CD4-positive, alpha-beta T cell treated with Interleukin-17A for 1 hour (primary cell): ENCODE measurements at regions not wholly inside any gene's neighbourhood (a gene's known extent, or its start where the extent isn't known, plus 50 kb on each side); places are given as distances from the start of the nearest gene placed in this dataset.
"Not testable (repeated sequence)": the region's sequence is repeated elsewhere in the genome, so short reads cannot be mapped to it uniquely, and the experiment has no call there.

ENCODE experiments used
- DNase-seq: peaks from one replicate; pipeline ENCODE4 v3.0.0-alpha.2; 2020

DNA sequence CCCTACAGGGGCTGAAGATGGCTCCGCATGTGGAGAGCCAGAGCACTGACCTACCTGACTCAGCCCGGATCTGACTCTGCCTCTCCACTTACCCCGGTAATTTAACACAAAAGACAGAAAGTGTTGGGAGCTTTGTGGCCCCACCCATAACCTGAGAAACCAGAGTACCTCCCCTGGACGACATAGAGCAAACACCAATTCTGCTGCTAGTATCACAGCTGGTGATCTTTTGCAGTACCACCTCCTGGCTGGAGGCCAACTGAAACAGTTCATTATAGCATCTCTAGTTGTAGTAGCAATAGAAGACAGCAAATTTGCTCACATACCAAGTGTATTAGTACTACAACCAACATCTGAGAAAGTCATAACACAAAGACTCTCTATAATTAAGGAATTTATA, 443.9 kb downstream of the KLHL4 start:
- no peak for DNase-seq

DNA sequence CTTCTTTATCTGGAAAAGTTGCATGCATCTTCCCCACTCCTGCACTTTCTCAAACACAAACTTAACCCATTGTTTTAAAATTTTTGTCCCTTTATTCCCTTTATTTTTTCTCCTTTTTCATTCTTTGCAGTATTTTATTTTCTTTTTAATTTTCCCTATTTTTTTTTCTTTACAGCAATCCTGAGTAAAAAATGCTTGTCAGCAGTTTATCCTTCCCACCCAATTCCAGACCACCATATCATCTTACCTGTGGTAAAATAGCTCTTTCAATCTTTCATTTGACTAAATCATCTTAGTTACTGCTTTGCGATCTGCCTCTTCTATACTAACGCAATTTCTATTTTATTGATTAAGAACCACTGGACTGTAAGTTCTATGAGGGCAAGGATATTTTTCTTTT, 450.5 kb downstream of the KLHL4 start:
- no peak for DNase-seq

DNA sequence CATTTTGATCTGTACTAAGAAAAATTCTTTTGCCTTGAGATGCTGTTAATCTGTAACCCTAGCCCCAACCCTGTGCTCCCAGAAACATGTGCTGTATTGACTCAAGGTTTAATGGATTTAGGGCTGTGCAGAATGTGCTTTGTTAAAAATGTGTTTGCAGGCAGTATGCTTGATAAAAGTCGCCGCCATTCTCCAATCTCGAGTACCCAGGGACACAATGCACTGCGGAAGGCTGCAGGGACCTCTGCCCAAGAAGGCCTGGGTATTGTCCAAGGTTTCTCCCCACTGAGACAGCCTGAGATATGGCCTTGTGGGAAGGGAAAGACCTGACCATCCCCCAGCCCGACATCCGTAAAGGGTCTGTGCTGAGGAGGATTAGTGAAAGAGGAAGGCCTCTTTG, 454.5 kb downstream of the KLHL4 start:
- not testable (repeated sequence) for DNase-seq

DNA sequence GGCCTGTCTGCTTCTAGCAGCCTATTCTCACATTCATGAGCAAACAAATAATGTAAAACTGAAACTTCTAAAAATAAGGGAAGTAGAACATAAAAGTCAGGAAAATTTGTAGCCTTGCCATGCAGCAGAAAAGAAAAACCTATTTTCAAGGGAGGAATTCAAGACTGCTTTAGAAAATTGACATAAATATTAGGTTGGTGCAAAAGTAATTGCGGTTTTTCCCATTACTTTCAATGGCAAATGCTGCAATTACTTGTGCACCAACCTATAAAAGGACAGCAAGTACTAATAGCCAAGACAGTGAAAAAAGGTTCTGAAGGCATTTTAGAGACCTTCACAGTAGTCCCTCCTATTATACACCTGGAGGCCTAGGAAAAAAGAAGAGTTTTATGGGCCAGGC, 457.8 kb downstream of the KLHL4 start:
- no peak for DNase-seq

DNA sequence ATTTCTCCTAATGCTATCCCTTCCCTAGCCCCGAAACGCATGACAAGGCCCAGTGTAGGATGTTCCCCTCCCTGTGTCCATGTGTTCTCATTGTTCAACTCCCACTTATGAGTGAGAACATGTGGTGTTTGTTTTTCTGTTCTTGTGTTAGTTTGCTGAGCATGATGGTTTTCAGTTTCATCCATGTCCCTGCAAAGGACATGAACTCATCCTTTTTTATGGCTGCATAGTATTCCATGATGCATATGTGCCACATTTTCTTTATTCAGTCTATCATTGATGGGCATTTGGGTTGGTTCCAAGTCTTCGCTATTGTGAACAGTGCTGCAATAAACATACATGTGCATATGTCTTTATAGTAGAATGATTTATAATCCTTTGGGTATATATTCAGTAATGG, 490.3 kb downstream of the KLHL4 start:
- not testable (repeated sequence) for DNase-seq

DNA sequence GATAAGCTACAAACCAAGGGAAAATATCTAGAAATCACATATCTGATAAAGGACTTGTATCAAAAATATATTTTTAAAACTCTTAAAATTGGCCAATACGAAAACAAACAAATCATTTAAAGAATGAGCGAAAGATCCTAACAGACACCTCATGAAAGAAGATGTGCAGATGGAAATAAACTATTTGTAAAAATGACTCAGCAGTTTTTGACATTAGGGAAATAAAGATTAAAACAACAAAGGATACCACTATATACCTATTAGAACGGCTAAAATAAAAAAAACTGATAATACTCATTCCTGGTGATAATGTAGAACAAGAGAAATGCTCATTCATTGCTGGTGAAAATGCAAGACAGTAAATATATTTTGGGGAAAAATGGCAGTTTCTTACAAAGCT, 506.4 kb downstream of the KLHL4 start:
- DNase-seq, result no peak

DNA sequence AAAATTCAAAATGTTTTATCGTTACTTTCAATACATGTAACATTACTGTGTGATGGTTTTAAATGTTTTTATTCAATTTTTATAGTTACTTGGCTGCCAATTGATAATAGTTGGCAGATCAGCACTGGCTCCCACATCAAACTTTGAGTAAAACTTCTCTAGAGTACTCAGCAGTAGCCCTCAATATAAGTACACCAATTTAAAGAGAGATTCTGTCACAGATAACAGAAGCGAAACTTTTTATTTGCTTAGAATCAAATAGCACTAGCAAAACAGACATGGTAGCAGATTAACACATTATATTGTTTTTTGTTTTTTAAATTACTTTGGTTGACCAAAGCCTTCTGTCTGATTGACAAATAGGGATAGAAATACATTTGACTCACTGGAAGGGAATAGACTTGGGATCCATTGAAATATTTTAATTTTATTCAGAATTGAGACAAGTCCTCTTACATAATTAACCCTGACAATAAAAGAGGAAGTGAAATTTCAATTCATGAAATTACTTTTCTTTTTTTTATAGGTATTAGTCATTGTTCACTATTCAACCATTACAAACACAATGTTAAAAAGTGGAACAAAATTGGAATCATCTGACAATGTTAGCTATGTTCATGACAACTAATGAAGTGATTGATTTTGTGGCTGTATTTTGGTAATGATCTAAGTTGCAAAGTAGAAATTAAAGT, 554.9 kb downstream of the KLHL4 start:
- DNase-seq, result no peak

DNA sequence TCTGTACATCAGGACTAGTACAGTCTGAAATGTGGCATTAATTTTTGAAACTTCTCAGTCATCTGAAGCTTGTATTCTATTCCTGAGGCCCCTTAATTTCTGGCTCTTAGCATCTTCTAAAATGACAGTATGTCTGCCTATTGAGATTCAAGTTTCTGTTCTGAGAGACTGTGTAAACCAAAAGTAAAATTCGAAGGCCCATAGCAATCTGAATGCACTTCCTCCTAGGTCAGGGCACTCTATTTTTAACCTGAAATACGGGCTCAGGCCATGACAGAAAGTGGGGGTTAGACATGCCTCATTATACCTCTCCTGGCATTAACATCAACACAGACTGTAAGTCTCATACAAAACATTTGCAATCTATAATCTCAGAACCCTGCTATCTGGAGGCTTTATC, 584.4 kb downstream of the KLHL4 start:
- DNase-seq, result no peak

DNA sequence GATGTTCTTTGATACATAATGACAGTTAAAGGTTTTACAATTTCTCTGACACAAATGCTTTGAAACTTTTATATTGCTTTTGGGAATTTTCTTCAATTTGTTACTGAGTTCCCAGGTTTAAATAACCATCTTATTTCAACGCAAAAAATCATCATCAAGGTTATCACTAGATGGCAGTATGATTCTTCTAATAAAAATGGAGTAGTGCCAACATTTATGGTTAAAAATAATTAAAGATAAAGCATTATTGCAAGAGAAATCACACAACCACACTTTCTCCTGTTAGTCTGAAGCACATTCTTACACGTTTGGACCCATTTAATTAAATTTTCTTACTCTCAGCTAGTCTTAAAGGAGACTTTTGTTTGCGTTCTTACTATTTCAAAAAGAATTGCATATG, 611.3 kb upstream of the CPXCR1 start:
- DNase-seq, result no peak

DNA sequence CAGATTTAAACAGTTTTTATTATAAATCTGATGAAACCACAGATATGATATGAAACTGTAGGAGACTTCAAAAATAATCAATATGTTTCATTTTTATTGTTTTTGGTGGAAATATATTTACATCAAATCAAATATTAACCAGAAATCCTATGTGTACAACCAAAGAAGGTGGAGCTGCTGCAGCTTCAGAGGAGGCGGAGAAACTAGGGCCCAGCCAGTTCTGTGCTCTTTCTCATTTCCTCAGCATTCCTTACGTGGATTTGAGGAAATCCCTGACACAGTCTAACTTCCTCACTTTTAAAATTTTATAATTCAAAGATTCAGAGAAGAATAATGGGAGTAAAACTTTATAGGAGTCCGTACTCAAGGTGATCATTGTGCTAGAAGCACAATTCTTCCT, 610.7 kb upstream of the CPXCR1 start:
- DNase-seq, result no peak

DNA sequence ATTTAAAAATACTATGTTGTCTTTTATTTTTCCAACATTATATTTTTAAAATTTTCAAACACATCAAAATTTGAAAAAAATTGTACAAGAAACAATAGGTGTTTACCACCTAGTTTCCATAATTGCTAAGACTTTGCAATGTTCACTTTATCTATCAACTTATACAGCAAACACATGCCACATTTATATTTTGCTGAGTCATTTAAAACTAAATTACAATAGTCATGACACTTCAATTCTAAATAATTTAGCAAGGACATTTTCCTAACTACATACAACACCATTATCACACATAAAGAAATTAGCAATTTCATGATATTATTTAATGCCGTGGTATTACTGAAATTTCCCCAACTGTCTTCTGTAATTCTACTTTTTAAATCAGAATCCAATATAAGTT, 600.4 kb upstream of the CPXCR1 start:
- no peak for DNase-seq

DNA sequence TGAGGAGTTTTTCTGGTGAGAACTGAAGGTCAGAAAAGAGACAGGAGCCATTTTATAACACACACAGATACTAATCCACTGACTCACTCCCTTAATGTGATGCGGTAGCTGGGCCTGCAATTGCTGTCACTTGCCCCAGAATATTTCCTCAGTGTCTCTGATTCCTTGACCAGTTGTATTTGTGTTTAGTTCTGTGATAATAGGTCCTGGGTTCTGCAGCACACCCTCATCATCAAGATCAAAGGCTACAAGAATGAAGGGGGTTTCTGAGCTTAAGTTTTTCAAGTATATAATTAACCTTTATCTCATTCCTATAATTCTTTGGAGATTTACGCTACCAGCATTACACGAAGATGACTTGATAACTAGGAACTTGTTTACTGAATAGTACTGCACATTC, 576.5 kb upstream of the CPXCR1 start:
- no peak for DNase-seq

DNA sequence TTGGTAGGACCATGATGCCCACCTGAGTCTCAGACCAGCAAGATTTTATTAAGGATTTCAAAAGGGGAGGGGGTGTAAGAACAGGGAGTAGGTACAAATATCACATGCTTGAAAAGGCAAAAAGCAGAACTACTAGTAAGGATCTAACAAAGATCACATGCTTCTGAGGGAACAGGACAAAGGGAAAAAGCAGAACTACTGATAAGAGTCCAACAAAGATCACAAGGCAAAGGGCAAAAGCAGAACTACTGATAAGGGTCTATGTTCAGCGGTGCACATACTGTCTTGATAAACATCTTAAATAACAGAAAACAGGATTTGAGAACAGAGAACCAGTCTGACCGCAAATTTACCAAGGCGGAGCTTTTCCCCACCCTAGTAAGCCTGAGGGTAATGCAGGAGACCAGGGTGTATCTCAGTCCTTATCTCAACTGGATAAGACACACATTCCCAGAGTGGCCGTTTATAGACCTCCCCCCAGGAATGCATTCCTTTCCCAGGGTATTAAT, 573.0 kb upstream of the CPXCR1 start:
- DNase-seq, result not testable (repeated sequence)

DNA sequence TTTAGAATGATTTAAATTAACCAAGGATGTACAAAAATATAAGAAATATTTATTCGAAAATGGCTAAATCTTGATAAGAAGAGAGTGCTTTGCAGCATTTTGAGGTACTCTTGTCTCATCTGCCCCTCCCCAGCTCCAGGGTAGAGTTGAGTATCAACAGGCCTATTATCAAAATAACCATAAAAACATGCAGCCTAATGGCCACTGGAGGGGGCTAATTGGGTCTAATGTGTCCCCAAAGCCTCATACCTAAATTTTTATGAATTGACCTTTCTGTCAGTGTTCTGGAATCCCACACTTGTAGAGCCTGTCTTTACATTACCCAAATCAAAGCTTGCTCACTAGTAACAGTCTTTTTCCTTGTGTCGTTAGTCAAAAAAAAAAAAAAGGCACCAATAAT, 544.9 kb upstream of the CPXCR1 start:
- DNase-seq, result no peak

DNA sequence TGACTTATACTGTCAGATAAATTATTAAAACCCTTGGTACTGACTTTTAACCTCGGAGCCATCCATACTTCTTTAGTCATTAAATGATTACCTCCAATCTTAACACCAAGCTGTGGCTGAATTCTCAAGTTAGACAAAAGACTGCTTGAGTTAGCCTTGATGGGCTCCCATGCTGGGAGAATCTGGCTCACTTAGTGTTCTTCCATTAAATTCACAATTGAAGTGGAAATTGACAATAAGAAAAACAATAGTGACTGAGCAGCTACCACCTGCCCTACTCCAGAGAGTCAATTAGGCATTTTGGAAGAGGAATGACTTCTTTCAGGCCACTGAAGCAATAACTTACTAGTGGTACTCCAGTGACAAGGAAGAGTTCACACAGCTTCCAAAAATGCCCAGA, 503.0 kb upstream of the CPXCR1 start:
- DNase-seq, result no peak

DNA sequence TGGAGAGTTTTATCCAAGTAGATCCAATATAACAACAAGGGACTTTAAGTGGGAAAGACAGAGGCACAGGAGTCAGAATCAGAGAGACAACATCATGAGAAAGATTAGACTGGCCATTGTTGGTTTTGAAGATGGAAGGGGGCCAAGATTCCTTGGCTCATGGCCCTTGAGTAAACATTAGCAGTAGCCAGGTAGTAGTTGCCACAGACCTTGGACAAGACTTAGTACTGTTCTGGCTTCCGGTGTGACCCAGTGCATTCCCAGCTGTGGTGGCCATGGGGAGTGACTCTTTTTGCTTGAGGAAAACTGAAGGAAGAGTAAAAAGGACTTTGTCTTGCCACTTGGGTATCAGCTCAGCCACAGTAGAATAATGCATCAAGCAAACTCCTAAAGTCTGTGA, 462.2 kb upstream of the CPXCR1 start:
- no peak for DNase-seq

DNA sequence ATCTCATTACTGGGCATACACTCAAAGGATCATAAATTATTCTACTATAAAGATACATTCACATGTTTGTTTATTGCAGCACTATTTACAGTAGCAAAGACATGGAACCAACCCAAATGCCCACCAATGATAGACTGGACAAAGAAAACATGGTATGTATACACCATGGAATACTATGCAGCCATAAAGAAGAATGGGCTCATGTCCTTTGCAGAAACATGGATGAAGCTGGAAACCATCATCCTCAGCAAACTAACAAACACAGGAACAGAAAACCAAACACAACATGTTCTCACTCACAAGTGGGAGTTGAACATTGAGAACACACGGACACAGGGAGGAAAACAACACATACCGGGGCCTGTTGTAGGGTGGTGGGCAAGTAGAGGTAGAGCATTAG, 433.1 kb upstream of the CPXCR1 start:
- not testable (repeated sequence) for DNase-seq

DNA sequence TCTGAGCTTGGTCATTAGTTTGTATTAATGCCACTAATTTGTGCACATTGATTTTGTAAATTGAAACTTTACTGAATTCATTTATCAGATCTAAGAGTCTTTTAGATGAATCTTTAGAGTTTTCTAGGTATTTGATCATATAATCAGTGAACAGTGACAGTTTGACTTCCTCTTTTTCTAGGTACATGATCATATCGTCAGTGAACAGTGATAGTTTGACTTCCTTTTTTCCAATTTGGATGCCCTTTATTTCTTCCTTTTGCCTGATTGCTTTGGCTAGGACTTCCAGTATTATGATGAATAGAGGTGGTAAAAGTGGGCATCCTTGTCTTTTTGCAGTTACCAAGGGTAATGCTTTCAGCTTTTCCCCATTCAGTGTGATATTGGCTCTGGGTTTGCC, 421.4 kb upstream of the CPXCR1 start:
- no peak for DNase-seq

DNA sequence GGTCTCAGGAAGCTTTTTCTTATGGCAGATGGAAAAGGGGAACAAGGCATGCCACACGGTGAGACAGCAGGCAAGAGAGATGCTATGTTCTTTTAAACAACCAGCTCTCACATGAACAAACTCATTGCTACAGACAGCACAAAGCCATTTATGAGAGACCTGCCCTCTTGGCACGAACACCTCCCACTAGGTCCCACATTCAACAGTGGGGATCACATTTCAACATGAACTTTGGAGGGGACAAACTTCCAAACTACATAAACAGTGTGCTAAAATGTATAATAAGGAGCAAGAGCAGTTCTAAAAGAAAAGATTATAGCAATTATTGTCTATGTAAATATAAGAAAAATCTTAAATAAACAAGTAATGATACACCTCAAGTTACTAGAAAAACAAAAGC, 391.8 kb upstream of the CPXCR1 start:
- no peak for DNase-seq

DNA sequence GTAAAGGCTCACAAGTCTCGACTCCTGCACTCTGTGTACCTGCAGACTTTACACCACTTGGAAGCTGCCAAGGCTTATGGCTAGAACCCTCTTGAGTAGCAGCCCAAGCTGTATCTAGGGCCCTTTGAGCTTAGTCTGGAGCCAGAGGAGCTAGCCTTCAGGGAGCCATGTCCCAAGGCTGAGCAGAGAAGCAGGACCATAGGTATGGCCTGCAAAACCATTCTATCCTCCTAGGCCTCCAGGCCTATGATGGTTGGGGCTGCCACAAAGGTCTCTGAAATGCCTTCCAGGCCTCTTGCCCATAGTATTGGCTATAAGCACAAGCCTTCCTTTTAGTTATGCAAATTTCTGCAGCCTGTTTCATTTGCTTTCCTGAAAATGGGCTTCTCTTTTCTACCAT, 380.7 kb upstream of the CPXCR1 start:
- no peak for DNase-seq

DNA sequence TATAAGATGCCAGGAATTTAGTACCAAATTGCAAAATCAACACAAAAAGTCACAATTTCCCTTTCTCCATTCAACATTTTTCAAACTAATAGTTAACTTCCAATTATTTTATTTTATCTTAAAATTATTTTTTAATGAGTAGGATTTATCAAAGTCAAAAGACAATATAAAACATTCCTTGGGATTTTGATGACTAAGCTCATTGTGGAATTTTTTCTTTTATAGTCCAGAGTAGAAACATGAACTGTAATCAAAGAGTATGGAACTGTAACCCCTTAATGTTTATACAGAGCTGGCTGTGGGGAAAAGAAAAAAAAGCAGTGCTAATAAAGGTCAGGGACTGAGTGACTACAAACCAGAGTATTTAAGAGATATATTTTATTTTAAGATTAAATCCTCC, 368.6 kb upstream of the CPXCR1 start:
- no peak for DNase-seq

DNA sequence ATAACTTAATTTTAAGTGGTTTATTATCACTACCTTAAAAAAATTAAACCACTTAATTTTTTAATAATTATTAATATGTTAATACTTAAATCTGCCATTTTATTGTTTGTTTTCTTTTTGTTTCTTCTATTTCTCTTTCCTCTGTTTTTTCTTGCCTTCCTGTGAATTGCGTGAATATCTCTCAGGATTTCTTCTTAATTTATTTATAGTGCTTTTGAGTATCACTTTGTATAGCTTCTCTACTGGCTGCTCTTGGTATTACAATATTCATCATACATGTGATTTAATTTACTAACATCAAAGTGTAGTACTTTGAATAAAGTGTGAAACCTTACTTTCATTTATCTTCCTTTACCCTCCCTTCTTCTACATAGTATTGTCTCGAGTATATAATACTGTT, 349.5 kb upstream of the CPXCR1 start:
- DNase-seq, result no peak

DNA sequence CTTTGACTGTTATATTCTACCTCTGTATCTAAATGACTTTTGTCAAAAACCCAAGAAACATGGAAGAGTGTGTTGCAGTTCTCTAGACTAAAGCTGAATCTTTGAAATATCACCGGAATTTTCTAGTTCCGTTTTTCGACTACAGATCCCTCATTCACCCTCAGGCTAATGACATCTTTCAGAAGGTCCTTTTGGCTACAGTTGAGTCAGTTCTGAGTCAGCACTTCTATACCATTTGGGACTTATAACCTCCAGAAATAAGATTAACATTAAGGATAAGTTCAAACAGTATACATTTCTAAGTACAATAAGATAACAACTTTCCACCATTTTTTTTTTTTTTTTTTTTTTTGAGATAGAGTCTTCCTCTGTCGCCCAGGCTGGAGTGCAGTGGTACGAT, 331.0 kb upstream of the CPXCR1 start:
- DNase-seq, result no peak

DNA sequence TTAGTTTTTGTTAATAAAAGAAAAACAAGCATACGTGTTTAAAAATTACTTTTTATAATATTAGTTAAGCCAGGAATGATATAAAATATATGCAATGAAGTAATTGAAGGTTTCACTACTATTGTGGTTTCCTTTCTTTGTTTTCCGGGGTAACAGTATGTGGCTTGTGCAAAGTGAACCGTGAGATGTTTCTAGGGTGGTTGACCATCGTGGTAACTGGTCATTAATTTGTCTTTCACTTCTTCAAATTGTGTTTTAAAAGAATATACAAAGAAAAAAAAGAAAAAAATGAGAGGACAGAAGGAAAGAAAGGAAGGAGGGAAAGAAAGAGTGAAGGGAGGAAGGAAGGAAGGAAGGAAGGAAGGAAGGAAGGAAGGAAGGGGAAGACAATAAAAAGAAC, 330.1 kb upstream of the CPXCR1 start:
- no peak for DNase-seq

DNA sequence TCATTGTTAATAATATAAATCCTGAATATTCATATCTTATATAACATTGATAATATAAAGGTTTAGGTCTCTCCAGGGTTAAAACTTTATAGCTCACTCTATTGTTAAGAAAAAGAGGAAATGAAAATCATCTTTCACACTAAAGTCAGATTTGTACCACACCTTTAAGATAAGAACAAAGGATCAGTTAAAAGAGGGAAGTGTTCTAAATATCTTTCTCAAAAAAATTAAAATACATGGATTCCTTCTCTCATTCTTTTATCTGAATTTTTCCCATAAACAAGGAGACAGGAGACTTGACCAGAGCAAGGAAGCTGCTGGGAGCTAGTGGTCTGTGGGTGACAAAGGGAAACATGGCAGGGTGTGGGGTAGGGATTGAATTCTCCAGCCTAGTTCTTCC, 323.0 kb upstream of the CPXCR1 start:
- no peak for DNase-seq

DNA sequence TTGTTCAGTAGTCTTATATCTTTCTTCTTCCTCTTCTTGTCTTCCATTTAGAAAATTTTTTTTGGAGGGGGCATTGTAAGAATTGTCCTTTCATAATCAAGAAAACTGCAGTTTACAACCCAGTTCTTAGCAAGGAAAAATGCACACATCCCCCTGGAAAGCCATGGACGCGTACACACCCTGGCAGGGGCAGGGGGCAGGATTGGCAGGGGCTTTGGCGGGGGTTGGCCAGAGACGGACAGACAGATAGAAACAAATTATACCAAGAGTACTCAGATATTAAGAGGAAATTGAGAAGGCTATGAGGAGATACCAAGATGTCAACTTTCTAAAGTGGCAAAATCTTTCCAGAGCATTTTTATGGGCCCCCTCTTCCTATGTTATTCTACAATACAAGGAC, 322.5 kb upstream of the CPXCR1 start:
- DNase-seq, result no peak
